Right lobe of liver (tissue), 6 donors: ENCODE measurements at regions not wholly inside any gene's neighbourhood (a gene's known extent, or its start where the extent isn't known, plus 50 kb on each side); places are given as distances from the start of the nearest gene placed in this dataset.

Experiments
- ATAC-seq, 4 donors: fragments of 200-7000 bp; cut with Tn5 transposase; one replicate each; pipeline ENCODE4 v1.9.1; 2020; ENCODE audit warnings: mild to moderate bottlenecking in 4 of 4, moderate library complexity in 4 of 4
- DNase-seq, 3 donors: peaks; one replicate each; pipeline ENCODE4 v3.0.0-alpha.2; 2020
- H3K27ac ChIP-seq, 3 donors: fragments of 200-600 bp; one replicate each; pipeline ENCODE4 v1.8.0; 2022
- H3K27me3 ChIP-seq, 2 donors: fragments of 200-600 bp; one replicate each; pipeline ENCODE4 v1.8.0; 2022
- H3K36me3 ChIP-seq, 4 donors: fragments of 200-600 bp; sonication (generic) in 1 of 4; one replicate each; pipeline versions ENCODE4 v1.5.1 to v1.8.0; 2017 to 2022; ENCODE audit warnings: control low read depth in 1 of 4
- H3K4me1 ChIP-seq, 4 donors: fragments of 200-600 bp; sonication (generic) in 1 of 4; one replicate each; pipeline versions ENCODE4 v1.5.1 to v1.8.0; 2017 to 2022; ENCODE audit warnings: control low read depth in 1 of 4
- H3K4me3 ChIP-seq, 3 donors: fragments of 200-600 bp; one replicate each; pipeline ENCODE4 v1.8.0; 2022
- H3K9me3 ChIP-seq, 4 donors: fragments of 200-600 bp; sonication (generic) in 1 of 4; one replicate each; pipeline versions ENCODE4 v1.5.1 to v1.8.0; 2017 to 2022; ENCODE audit warnings: control low read depth in 1 of 4
- CTCF ChIP-seq, 4 donors: fragments of 200-600 bp in 3 of 4; fragments of 450-650 bp in 1 of 4; IDR thresholded peaks; one replicate each; pipeline versions ENCODE4 v1.5.1 to v1.8.0; 2016 to 2022; ENCODE audit warnings: antibody characterized with exemption in 4 of 4, mild to moderate bottlenecking in 2 of 4
- POLR2A ChIP-seq: fragments of 450-650 bp; IDR thresholded peaks from one replicate; pipeline ENCODE4 v1.6.1; 2017; ENCODE audit warnings: antibody characterized with exemption, mild to moderate bottlenecking
- WGBS: methylation state at CpG from one replicate; pipeline ENCODE4 v1.1.6; 2018; ENCODE audit warnings: low coverage, low lambda C conversion rate; ENCODE audit not compliant: insufficient coverage; ENCODE audit errors: missing lambda C conversion rate; 5-methylcytosine and 5-hydroxymethylcytosine counted together
- intact Hi-C, 2 donors: fragments of 100-400 bp; cut with DNase I; formaldehyde crosslinking; loops; one replicate each; pipeline versions ENCODE4 v1.11.2 to v1.14.1; 2022
- donor health status: DM: no; HTN: yes; CAD: no.
- donor health status: DM: no; HTN: no; CAD: no.
- donor health status: DM: no; HTN: no; CAD: no.
- donor health status: DM: no; HTN: yes; CAD: no.
- donor health status: DM: no; HTN: yes; CAD: no.

GRCh38 chr13:47121092-47121763, 224.4 kb upstream of the HTR2A start:
- Histone ChIP-seq H3K9me3 (no peaks in the 10 kb centered on the region), H3K4me1 (no peaks in the 10 kb centered on the region), H3K36me3 (no peaks in the 10 kb centered on the region), H3K27ac (no peak overlapping the region), H3K4me3 (no peak overlapping the region), H3K27me3 (no peaks in the 10 kb centered on the region)
- TF ChIP-seq POLR2A = no peak
- WGBS = 83% methylated on average over 1 of the region's 1 CpG
- intact Hi-C loops = no loop called here
- DNase-seq = no peak
- no peak for ATAC-seq

GRCh38 chr13:47120282-47120681, 223.4 kb upstream of the HTR2A start:
- intact Hi-C loops = no loop called here
- Histone ChIP-seq H3K27me3 (no peaks in the 10 kb centered on the region), H3K27ac (no peak overlapping the region), H3K36me3 (no peaks in the 10 kb centered on the region), H3K9me3 (no peaks in the 10 kb centered on the region), H3K4me1 (no peaks in the 10 kb centered on the region), H3K4me3 (no peak overlapping the region)
- ATAC-seq (no peak), DNase-seq (no peak)
- TF ChIP-seq POLR2A (no peak), CTCF (IDR thresholded peaks at IDR 0.05) (no peak)
- WGBS = 89% methylated on average over 5 of the region's 5 CpGs

- Histone ChIP-seq H3K4me3 (no peak overlapping the region), H3K9me3 (no peaks in the 10 kb centered on the region), H3K27ac (no peak overlapping the region), H3K36me3 (no peaks in the 10 kb centered on the region), H3K4me1 (no peaks in the 10 kb centered on the region), H3K27me3 (no peaks in the 10 kb centered on the region)
- no peak for TF ChIP-seq POLR2A
- TF ChIP-seq CTCF (IDR thresholded peaks at IDR 0.05) = no peak
- ATAC-seq (no peak), DNase-seq (no peak)
- intact Hi-C loops = no loop called here
- WGBS = 69% methylated on average over 2 of the region's 2 CpGs
Observed at GRCh38 chr13:47119575-47120235, 222.9 kb upstream of the HTR2A start.

- WGBS = 80% methylated on average over 3 of the region's 3 CpGs
- Histone ChIP-seq H3K4me1 (no peaks in the 10 kb centered on the region), H3K27ac (no peak overlapping the region), H3K27me3 (no peaks in the 10 kb centered on the region), H3K9me3 (no peaks in the 10 kb centered on the region), H3K4me3 (no peak overlapping the region), H3K36me3 (no peaks in the 10 kb centered on the region)
- TF ChIP-seq POLR2A = no peak
- no peak for TF ChIP-seq CTCF (IDR thresholded peaks at IDR 0.05)
- DNase-seq = no peak
- no peak for ATAC-seq
- intact Hi-C loops = no loop called here
Observed at GRCh38 chr13:47117268-47117667, 220.4 kb upstream of the HTR2A start.

DNA sequence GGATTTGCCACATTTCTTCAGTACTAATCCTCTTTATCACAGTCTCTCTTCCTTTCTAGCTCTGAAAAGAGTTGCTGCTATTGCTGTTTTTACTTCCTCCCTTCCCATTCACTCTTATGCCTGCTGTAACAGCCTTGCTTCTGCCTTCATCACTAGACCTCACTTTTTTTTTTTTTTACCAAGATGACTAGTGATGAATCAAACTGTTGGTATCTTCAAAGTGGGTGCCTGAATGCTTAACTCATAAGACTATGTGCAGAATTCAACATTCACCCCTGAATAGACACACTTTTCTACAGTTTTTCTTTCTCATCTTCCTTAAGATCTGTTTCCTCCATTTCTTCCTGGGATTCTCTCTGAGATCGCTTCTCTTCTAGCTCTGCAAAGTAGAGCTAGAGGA, 217.2 kb upstream of the HTR2A start:
- H3K9me3 ChIP-seq = no peaks in the 10 kb centered on the region
- ATAC-seq = no peak
- WGBS = 82% methylated on average over 1 of the region's 1 CpG

More for the DNA sequence above, 217.2 kb upstream of the HTR2A start:
- intact Hi-C loops = no loop called here
- Histone ChIP-seq H3K4me3 (no peak overlapping the region), H3K27me3 (no peaks in the 10 kb centered on the region), H3K27ac (no peak overlapping the region), H3K4me1 (no peaks in the 10 kb centered on the region), H3K36me3 (no peaks in the 10 kb centered on the region)
- DNase-seq = no peak
- no peak for TF ChIP-seq CTCF (IDR thresholded peaks at IDR 0.05)
- TF ChIP-seq POLR2A = no peak
